ENCODE measurements at regions not wholly inside any gene's neighbourhood (a gene's known extent, or its start where the extent isn't known, plus 50 kb on each side); places are given as distances from the start of the nearest gene placed in this dataset.

DNA sequence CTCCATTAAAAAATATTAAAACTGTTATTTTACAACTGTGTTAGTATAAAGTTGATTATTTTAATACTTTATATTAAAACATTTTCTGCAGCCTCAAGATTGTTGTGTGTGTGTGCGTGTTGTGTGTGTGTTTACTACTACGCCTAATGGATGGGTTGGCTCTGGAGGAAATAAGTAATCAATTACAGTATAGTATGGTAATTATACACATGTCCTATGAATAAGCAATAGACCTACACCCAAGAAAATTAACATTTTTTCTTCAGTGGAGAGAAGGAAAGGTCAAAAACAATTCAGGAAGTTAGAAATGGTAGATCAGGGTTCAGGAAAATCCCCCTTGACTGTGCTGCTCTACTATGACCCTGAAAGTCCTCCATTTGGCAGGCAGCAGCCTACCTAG is 65.7 kb upstream of the DYRK2 start:
- no peak for DNase-seq (ENCODE audit: low read depth, low spot score)

DNA sequence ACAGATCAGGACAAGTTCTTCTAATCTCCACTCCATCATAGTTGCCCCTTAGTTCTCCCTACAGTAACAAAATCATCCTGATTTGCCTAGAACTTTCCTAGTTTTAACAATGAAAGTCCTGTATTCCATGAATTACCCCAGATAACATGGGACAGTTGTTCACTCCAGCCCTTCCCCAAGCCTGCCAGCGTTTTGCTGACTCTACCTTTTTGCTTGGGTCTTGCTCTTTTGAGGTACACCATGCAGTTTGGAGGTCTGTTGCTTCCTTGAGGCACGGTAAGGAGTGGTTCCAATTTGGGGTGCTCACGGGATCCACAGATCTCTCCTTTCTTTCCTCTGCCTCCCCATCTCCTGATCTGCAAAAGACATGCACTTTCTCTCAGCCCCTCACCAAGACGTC is 61.6 kb upstream of the DYRK2 start:
- DNase-seq (ENCODE audit: low read depth, low spot score): no peak

DNA sequence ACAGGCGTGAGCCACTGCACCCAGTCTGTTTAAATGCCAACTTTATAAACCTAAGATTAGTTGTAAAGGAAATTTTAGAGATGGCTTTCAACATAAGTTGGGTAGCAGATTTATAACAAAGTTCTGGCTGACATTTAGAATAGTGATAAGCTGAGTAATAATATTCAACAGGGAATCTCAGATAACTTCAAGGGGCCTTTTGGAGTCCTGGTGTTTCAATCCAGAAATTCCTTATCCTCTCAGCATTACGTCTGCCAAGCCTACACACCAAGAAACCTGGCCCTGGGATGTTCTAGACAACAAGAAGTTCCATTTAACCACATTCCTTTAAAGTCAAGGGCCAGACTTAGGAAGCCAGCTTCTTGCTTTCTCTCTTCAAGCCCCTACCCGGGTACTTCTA is 59.5 kb upstream of the DYRK2 start:
- DNase-seq (ENCODE audit: low read depth, low spot score): no peak

DNA sequence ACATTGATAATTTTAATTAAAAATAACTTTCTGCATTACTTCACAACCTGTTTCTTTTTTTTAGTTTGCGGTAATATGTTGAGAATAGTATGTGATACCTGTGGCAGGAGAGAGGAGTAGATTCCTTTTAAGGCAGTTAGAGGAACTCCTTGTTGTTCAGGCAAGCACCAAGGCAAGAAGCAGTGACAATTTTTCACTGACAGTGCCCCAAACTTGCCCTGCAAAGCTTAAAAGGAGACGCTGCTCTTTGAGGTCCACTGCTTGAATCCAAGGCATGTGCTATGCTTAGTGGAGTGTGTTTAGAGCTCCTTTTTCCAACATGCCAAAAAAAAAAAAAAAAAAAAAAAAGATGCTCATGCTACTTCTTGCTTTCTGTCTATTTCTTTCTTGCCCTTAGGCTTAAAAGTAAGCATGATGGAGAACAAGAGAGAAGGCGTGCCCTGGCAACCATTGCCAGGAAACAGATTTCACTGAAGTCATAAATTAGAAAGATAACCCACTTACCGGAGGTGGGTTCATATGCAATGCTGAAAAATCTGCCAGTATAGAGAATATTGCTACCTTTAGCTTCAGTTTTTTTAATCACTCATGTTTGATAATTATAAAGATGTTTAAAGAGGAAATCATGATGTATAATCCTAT is 58.3 kb upstream of the DYRK2 start:
- DNase-seq (ENCODE audit: low read depth, low spot score): no peak

DNA sequence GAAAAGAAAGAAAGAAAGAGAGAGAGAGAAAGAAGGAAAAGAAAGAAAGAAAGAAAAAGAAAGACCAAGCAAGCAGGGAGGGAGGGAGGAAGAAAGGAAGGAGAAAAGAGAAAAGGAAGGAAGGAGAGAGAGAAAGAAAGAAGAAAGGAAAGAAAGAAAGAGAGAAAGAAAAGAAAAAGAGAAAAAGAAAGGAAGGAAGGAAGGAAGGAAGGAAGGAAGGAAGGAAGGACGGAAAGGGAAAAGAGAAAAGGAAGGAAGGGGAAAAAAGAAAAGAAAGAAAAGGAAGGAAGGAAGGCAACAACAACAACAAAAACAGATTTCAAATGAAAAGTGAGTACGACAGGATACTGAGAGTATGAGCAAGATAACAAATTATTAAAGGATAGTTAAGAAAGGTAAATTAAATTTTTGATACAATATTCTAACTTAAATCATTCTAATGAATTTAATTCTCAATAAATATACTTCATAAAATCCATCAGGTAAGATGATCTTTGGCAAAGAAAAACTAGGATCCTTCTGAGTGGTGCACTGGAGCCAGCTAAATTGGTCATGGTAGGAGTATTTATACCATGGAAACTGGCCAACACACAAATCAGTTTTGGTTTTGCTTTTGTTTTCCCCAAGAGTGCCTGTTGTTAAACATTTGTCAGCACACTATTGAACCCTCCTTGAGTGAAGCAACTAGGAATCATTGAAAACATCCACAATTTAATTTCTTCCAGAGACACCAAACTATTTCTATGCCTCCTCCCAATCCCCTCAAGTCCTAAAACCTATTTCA is 56.1 kb upstream of the DYRK2 start:
- DNase-seq (ENCODE audit: low read depth, low spot score): no peak

DNA sequence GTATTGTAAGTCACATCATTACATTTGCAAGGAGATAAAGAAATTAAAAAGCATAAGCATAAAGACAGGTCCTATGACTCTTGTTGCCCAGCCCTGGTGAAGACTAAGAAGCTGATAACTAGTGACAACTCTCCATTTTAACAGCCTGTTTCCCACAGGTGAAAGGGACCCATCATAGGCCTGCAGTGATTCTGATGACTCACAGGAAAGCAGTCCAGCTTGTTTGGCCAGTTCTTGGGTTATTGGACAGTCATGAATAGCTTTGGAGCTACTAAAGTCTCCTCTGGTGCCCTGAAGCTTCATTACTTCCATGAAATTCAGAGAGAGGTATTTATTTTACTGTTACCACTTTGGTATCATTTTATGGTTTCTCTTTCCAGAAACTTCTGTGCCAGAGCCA is 55.5 kb upstream of the DYRK2 start:
- peak; percentile 2 for DNase-seq (ENCODE audit: low read depth, low spot score)

DNA sequence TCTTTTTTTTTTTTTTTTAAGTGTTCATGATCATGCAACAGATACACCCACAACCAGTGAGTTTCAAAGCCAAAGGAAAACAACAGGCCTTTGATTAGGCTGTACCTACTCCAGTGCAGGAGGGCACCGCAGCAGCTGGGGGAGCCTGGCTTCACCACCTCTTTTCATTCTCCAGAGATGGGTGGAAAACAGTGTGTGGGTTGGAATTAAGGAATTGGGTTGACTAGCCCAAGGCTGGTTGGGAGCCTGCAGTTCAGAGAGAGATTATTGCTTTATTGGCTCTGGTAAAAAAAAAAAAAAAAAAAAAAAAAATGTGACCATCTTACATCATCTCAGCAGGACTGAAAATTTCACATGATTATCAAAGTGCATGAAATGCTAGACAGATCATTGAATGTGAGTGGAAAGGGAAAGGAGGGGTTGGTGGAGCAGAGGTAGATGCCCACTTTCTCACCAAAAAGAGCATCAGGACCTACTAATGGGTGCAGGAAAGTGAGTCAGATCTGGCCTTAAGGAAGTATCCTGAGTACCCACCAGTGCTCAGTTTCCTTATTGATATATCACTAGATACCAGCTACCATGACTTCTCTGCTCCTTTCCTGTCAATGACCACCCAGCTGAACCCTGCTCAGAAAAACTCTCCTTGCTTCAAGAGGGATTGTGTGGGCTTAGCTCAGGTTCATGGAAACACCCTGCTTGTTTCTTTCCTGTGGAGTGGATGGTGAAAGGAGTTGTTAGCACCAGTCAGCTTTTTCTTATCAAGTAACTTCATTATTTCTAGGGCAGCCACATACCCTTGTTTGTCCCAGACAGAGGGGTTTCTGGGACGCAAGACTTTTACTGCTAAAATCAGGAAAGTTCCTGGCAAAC is 54.8 kb upstream of the DYRK2 start:
- DNase-seq (ENCODE audit: low read depth, low spot score): no peak

DNA sequence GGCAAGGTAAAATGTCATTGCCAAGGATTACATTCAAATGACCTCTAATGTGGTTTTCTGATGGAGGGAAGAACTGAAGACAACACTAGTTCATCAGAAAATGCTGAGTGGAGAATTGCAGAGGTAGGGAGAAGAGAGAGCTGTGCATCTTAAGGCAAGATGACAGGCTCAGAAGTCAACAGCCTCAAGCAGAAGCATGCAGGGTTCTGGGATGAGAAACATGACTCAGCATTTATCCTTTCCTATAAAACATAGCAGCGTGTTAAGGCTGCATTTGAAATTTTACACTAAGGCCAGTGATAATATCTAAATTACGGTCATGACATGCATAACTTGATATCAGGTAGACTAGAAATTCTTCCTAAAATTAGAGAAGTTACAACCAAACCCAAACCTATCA is 53.7 kb upstream of the DYRK2 start:
- DNase-seq (ENCODE audit: low read depth, low spot score): no peak

DNA sequence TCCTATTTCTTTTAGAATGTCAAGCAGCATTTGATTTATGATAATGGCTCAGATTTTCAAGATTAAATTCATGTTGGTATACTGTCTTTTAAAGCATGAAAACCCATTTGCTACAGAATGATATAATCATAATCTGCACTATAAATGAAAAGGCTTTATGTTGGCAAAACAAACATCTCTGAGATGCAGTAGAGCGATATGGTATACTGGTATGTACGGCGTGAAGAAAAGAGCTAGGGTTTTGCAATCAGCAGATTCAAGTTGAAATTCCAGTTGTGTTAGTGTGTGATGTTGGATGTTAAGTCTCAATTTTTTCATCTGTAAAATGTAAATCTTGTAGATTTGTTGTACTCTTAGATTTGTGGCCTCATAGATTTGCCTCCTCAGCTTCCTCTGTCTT is 53.2 kb upstream of the DYRK2 start:
- DNase-seq (ENCODE audit: low read depth, low spot score): no peak

DNA sequence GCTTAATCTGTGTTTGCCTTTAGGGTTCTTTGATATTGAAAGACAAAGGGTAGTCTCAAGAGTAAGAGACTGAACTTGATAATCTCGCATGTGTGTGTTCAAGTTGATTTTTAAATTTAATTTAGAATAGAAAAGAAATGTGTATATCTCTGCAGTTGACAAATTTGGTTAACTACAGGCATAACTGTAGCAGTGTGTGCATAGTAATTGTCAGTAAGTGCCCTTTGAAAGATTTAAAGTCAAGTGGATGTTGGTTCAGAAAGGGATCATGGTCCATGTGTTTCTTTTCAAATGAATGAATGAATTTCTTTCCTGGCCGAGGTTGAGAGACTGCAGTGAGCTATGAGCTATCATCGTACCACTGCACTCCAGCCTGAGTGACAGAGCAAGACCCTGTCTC is 49.9 kb upstream of the DYRK2 start:
- DNase-seq (ENCODE audit: low read depth, low spot score): no peak

Measured in iPS DF 19.7 (cell line).